Left lung (tissue), 4 donors: ENCODE measurements at regions not wholly inside any gene's neighbourhood (a gene's known extent, or its start where the extent isn't known, plus 50 kb on each side); places are given as distances from the start of the nearest gene placed in this dataset.

Experiments used
- ATAC-seq: fragments of 200-7000 bp; cut with Tn5 transposase; one replicate; pipeline ENCODE4 v1.9.1; 2020; ENCODE audit warnings: moderate library complexity
- DNase-seq, 4 donors: peaks; one replicate each; pipeline ENCODE4 v3.0.0-alpha.2; 2013 to 2020
- H3K27ac ChIP-seq, 2 donors: fragments of 200-600 bp; sonication (generic) in 1 of 2; one replicate each; pipeline versions ENCODE4 v1.5.0 to v1.8.0; 2020 to 2021
- H3K27me3 ChIP-seq, 2 donors: fragments of 200-600 bp; sonication (generic) in 1 of 2; one replicate each; pipeline versions ENCODE4 v1.5.0 to v1.8.0; 2020 to 2021
- H3K36me3 ChIP-seq, 2 donors: fragments of 200-600 bp; sonication (generic) in 1 of 2; one replicate each; pipeline versions ENCODE4 v1.5.0 to v1.8.0; 2020 to 2021
- H3K4me1 ChIP-seq, 2 donors: fragments of 200-600 bp; one replicate each; pipeline ENCODE4 v1.8.0; 2021
- H3K4me3 ChIP-seq, 2 donors: fragments of 200-600 bp; sonication (generic) in 1 of 2; one replicate each; pipeline versions ENCODE4 v1.5.0 to v1.8.0; 2020 to 2021; ENCODE audit warnings: mild to moderate bottlenecking in 1 of 2
- H3K9me3 ChIP-seq, 2 donors: fragments of 200-600 bp; sonication (generic) in 1 of 2; one replicate each; pipeline versions ENCODE4 v1.5.0 to v1.8.0; 2020 to 2021
- intact Hi-C, 2 donors: fragments of 100-400 bp; cut with DNase I; formaldehyde crosslinking; loops; one replicate each; pipeline versions ENCODE4 v1.11.2 to v1.14.2; 2022
- TF ChIP-seq, protein P1 (sequence below), 2 donors: fragments of 200-600 bp; sonication (generic) in 1 of 2; IDR thresholded peaks; one replicate each; pipeline versions ENCODE4 v1.5.0 to v1.8.0; 2021; ENCODE audit warnings: antibody characterized with exemption in 2 of 2
- donor health status: DM: no; HTN: yes; CAD: no.
- donor health status: DM: no; HTN: no; CAD: no.

DNA sequence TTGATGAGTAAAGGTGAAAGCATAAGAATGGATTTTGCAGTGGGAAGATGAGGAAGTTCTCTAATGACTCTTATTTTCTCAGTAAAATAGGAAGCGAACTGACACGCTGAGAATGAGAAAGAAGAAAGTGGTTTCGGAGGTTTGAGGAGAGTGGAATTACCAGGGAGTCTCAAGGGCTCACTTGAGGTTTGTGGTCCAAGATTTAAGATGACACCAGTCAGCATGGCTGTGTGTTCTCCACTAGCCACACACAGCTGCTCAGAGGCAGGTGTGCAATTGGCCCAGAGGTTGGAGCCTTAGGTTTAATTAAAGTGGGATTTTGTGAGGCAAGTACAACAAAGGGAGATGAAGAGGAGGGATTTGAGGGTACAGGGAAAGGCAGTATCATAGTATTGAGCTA is 99.6 kb upstream of the NBEA start:
- intact Hi-C loops = no loop called here
- Histone ChIP-seq H3K4me3 (no peak overlapping the region), H3K27ac (no peak overlapping the region), H3K36me3 (no peaks in the 10 kb centered on the region), H3K27me3 (no peaks in the 10 kb centered on the region), H3K4me1 (no peaks in the 10 kb centered on the region), H3K9me3 (peaks cover 0 to 2% of the 10 kb centered on the region in 2 donors)
- TF ChIP-seq, protein P1, sequence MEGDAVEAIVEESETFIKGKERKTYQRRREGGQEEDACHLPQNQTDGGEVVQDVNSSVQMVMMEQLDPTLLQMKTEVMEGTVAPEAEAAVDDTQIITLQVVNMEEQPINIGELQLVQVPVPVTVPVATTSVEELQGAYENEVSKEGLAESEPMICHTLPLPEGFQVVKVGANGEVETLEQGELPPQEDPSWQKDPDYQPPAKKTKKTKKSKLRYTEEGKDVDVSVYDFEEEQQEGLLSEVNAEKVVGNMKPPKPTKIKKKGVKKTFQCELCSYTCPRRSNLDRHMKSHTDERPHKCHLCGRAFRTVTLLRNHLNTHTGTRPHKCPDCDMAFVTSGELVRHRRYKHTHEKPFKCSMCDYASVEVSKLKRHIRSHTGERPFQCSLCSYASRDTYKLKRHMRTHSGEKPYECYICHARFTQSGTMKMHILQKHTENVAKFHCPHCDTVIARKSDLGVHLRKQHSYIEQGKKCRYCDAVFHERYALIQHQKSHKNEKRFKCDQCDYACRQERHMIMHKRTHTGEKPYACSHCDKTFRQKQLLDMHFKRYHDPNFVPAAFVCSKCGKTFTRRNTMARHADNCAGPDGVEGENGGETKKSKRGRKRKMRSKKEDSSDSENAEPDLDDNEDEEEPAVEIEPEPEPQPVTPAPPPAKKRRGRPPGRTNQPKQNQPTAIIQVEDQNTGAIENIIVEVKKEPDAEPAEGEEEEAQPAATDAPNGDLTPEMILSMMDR (IDR thresholded peaks at IDR 0.05) = no peak
- DNase-seq (no peak), ATAC-seq (no peak)

DNA sequence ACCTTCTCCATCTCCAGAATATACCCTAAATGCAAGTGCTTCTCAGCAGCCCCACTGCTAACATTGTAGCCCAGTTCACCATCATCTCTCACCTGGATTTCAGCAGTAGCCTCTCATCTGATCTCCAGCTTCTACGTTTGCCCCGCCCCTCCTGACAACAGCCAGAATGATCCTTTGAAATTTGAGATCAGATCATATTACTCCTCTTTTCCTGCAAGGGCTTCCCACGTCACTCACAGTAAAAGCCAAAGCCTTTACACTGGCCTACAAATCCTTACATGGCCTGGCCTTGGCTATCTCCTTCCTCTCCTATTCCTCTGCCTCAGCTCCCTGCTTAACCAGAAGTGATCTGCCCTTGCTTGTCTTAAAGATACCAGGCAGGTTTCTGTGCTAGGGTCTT is 94.3 kb upstream of the NBEA start:
- no peaks in the 10 kb centered on the region for H3K27me3 ChIP-seq
- intact Hi-C loops = no loop called here
- H3K27ac ChIP-seq = no peak overlapping the region
- no peak for DNase-seq
- no peak for ATAC-seq
- H3K4me1 ChIP-seq = no peaks in the 10 kb centered on the region
- no peak overlapping the region for H3K4me3 ChIP-seq
- no peaks in the 10 kb centered on the region for H3K9me3 ChIP-seq
- TF ChIP-seq, protein P1 (IDR thresholded peaks at IDR 0.05) = no peak
- no peaks in the 10 kb centered on the region for H3K36me3 ChIP-seq

DNA sequence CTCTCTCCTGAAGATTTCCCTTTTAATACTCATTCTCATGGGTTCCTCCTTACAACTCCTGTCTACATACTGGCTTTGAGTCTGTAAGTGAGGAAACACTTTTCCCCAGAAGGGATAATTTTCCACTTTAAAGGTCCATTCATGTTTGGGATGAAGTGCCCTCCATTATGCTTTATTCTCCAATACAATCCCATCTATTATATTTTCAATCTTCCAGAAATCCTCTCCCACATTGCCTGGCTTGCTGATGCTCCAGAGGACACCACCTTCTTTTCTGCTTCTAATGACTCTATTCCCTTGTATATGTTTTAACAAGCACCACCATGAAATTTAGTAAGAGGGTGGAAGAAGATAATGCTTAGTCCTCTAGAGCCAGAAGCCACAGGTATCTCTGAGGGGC is 92.7 kb upstream of the NBEA start:
- ATAC-seq = no peak
- no peaks in the 10 kb centered on the region for H3K4me1 ChIP-seq

DNA sequence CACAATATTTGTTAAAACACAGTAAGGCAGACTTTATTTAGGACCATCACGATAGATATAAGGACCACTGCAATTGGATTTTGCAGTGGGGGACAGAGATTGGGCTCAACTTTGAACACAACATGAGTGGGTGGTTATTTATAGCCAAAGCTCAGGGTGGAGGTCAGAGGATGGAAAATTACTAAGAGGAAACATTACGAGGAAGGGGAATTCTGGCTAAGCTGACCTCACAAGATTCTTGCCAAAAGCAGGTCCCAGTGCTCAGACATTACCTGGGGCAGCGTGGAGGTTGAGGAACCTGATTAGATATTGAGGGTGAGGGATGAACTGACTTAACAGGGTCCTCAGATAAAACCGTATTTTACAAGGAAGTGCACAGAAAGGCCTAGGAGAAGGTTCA is 88.9 kb upstream of the NBEA start:
- H3K4me3 ChIP-seq = no peak overlapping the region
- H3K4me1 ChIP-seq = peaks cover 0 to 2% of the 10 kb centered on the region in 2 donors
- no peaks in the 10 kb centered on the region for H3K9me3 ChIP-seq
- DNase-seq = no peak
- ATAC-seq = no peak
- no peak overlapping the region for H3K27ac ChIP-seq
- TF ChIP-seq, protein P1 (IDR thresholded peaks at IDR 0.05) = no peak
- intact Hi-C loops = no loop called here
- H3K36me3 ChIP-seq = no peaks in the 10 kb centered on the region
- H3K27me3 ChIP-seq = no peaks in the 10 kb centered on the region

More for the DNA sequence above, 92.7 kb upstream of the NBEA start:
- H3K27ac ChIP-seq = no peak overlapping the region
- DNase-seq = no peak
- no peak overlapping the region for H3K4me3 ChIP-seq
- no peaks in the 10 kb centered on the region for H3K36me3 ChIP-seq
- no peaks in the 10 kb centered on the region for H3K27me3 ChIP-seq
- H3K9me3 ChIP-seq = no peaks in the 10 kb centered on the region
- intact Hi-C loops = no loop called here
- TF ChIP-seq, protein P1 (IDR thresholded peaks at IDR 0.05) = no peak

DNA sequence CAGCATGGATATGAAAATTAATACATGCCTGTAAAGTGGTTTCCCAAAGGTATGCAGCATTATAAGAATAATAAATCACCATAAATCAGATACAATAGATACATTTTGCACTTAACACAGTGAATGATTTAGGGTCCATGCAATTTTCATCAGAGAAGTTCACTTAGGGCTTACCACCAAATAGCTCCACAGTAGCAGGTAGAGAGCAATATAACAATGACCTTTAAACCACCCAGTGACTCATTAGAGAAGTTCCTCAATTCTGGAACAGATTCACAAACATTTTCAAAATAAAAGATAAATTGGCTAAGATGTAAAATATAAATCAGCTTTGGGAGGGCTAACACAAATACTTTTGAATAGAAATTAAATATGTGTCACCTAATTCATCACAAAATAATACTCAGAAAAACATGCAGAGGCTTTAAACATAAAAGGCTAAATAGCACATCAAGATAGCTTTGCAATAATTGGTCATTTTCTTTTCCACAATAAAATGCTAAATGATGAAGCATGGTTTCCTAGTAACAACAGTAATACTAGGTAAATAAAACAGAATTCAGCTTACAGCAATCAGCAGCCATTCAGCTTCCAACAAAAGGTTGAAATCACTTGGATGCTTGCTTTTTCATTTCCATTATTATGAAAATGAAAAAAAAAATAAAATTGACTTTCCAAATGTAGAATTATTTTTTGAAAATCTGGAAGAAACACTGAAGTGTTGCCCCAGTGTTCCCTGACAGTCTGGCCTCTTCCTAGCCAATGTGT is 84.3 kb upstream of the NBEA start:
- Histone ChIP-seq H3K4me3 (no peak overlapping the region), H3K9me3 (no peaks in the 10 kb centered on the region), H3K27ac (no peak overlapping the region), H3K36me3 (no peaks in the 10 kb centered on the region), H3K4me1 (peaks cover 0 to 2% of the 10 kb centered on the region in 2 donors), H3K27me3 (no peaks in the 10 kb centered on the region)
- intact Hi-C loops = no loop called here
- ATAC-seq = no peak
- DNase-seq = no peak
- TF ChIP-seq, protein P1 (IDR thresholded peaks at IDR 0.05) = no peak
